ENCODE measurements at regions not wholly inside any gene's neighbourhood (a gene's known extent, or its start where the extent isn't known, plus 50 kb on each side); places are given as distances from the start of the nearest gene placed in this dataset.

- no peak for ATAC-seq (ENCODE audit: poor library complexity)
- intact Hi-C loops (cut with DNase I), result no loop called here
- DNase-seq, result no peak
Measured at GRCh38 chr13:26914624-26915023, 154.0 kb upstream of the GPR12 start.

GRCh38 chr13:26914148-26914547 is 153.6 kb upstream of the GPR12 start:
- ATAC-seq (ENCODE audit: poor library complexity) (no peak), DNase-seq (no peak)
- intact Hi-C loops (cut with DNase I), result no loop called here

- DNase-seq (no peak), ATAC-seq (ENCODE audit: poor library complexity) (peak; percentile 25)
- intact Hi-C loops (cut with DNase I), result no loop called here
Measured at GRCh38 chr13:26910754-26911465, 150.3 kb upstream of the GPR12 start.

GRCh38 chr13:26909477-26909876 is 148.9 kb upstream of the GPR12 start:
- ATAC-seq (ENCODE audit: poor library complexity) (no peak), DNase-seq (no peak)
- intact Hi-C loops (cut with DNase I), result no loop called here

GRCh38 chr13:26908126-26908525 is 147.5 kb upstream of the GPR12 start:
- ATAC-seq (ENCODE audit: poor library complexity), result no peak
- intact Hi-C loops (cut with DNase I), result no loop called here
- no peak for DNase-seq

GRCh38 chr13:26899202-26899601 is 138.6 kb upstream of the GPR12 start:
- ATAC-seq (ENCODE audit: poor library complexity) (no peak), DNase-seq (no peak)
- intact Hi-C loops (cut with DNase I), result no loop called here

- no peak for DNase-seq
- intact Hi-C loops (cut with DNase I), result no loop called here
- ATAC-seq (ENCODE audit: poor library complexity), result no peak
Measured at GRCh38 chr13:26897706-26898550, 137.3 kb upstream of the GPR12 start.

GRCh38 chr13:26896986-26897668 is 136.5 kb upstream of the GPR12 start:
- intact Hi-C loops (cut with DNase I), result no loop called here
- DNase-seq, result no peak
- ATAC-seq (ENCODE audit: poor library complexity), result no peak

GRCh38 chr13:26895808-26896466 is 135.4 kb upstream of the GPR12 start:
- DNase-seq (no peak), ATAC-seq (ENCODE audit: poor library complexity) (no peak)
- intact Hi-C loops (cut with DNase I), result no loop called here

- DNase-seq (no peak), ATAC-seq (ENCODE audit: poor library complexity) (no peak)
- intact Hi-C loops (cut with DNase I), result no loop called here
Measured at GRCh38 chr13:26895081-26895807, 134.7 kb upstream of the GPR12 start.

- intact Hi-C loops (cut with DNase I), result no loop called here
- ATAC-seq (ENCODE audit: poor library complexity) (no peak), DNase-seq (no peak)
Measured at GRCh38 chr13:26888632-26889031, 128.0 kb upstream of the GPR12 start.

GRCh38 chr13:26887594-26887993 is 127.0 kb upstream of the GPR12 start:
- intact Hi-C loops (cut with DNase I), result no loop called here

GRCh38 chr13:26883613-26884257 is 123.1 kb upstream of the GPR12 start:
- ATAC-seq (ENCODE audit: poor library complexity) (no peak), DNase-seq (no peak)
- intact Hi-C loops (cut with DNase I), result no loop called here

More at GRCh38 chr13:26887594-26887993, 127.0 kb upstream of the GPR12 start:
- DNase-seq, result no peak
- no peak for ATAC-seq (ENCODE audit: poor library complexity)

GRCh38 chr13:26882731-26883130 is 122.1 kb upstream of the GPR12 start:
- no peak for ATAC-seq (ENCODE audit: poor library complexity)
- DNase-seq, result no peak
- intact Hi-C loops (cut with DNase I), result no loop called here

GRCh38 chr13:26881154-26881553 is 120.6 kb upstream of the GPR12 start:
- intact Hi-C loops (cut with DNase I), result no loop called here
- ATAC-seq (ENCODE audit: poor library complexity) (no peak), DNase-seq (no peak)

- intact Hi-C loops (cut with DNase I), result no loop called here
- ATAC-seq (ENCODE audit: poor library complexity), result no peak
- DNase-seq, result no peak
Measured at GRCh38 chr13:26880735-26881134, 120.1 kb upstream of the GPR12 start.

GRCh38 chr13:26878438-26878837 is 117.9 kb upstream of the GPR12 start:
- DNase-seq (no peak), ATAC-seq (ENCODE audit: poor library complexity) (no peak)

GRCh38 chr13:26873386-26873698 is 112.8 kb upstream of the GPR12 start:
- DNase-seq (no peak), ATAC-seq (ENCODE audit: poor library complexity) (no peak)
- intact Hi-C loops (cut with DNase I), result loop anchor here (2.0 kb wide), 1 partner anchor 165 kb away; no protein-coding TSS in a partner anchor

More at GRCh38 chr13:26878438-26878837, 117.9 kb upstream of the GPR12 start:
- intact Hi-C loops (cut with DNase I), result no loop called here
